Heart left ventricle (tissue), 16 donors: ENCODE measurements at regions not wholly inside any gene's neighbourhood (a gene's known extent, or its start where the extent isn't known, plus 50 kb on each side); places are given as distances from the start of the nearest gene placed in this dataset.

ENCODE experiments used
- ATAC-seq, 4 donors: fragments of 200-7000 bp; cut with Tn5 transposase; one replicate each; pipeline ENCODE4 v1.9.1; 2020 to 2022; ENCODE audit warnings: moderate library complexity in 4 of 4, mild to moderate bottlenecking in 3 of 4, moderate number of reproducible peaks in 1 of 4
- DNase-seq, 5 donors: peaks; one replicate each; pipeline ENCODE4 v3.0.0-alpha.2; 2020
- H3K27ac ChIP-seq, 12 donors: fragments of 200-600 bp; sonication (generic) in 4 of 12; one replicate each; pipeline versions ENCODE4 v1.5.0 to v1.8.0; 2016 to 2022; ENCODE audit warnings: mild to moderate bottlenecking in 2 of 12
- H3K27me3 ChIP-seq, 9 donors: fragments of 200-600 bp; sonication (generic) in 2 of 9; one replicate each; pipeline versions ENCODE4 v1.5.1 to v1.8.0; 2016 to 2022; ENCODE audit warnings: mild to moderate bottlenecking in 3 of 9
- H3K36me3 ChIP-seq, 9 donors: fragments of 200-600 bp; sonication (generic) in 2 of 9; one replicate each; pipeline versions ENCODE4 v1.5.0 to v1.8.0; 2018 to 2022; ENCODE audit warnings: mild to moderate bottlenecking in 2 of 9
- H3K4me1 ChIP-seq, 12 donors: fragments of 200-600 bp; sonication (generic) in 4 of 12; one replicate each; pipeline versions ENCODE4 v1.5.0 to v1.8.0; 2016 to 2022; ENCODE audit warnings: mild to moderate bottlenecking in 3 of 12
- H3K4me3 ChIP-seq, 12 donors: fragments of 200-600 bp; sonication (generic) in 4 of 12; one replicate each; pipeline versions ENCODE4 v1.5.0 to v1.8.0; 2017 to 2022; ENCODE audit warnings: mild to moderate bottlenecking in 9 of 12, moderate library complexity in 4 of 12
- H3K9me3 ChIP-seq, 12 donors: fragments of 200-600 bp; sonication (generic) in 4 of 12; one replicate each; pipeline versions ENCODE4 v1.5.0 to v1.8.0; 2016 to 2022; ENCODE audit warnings: mild to moderate bottlenecking in 1 of 12
- CTCF ChIP-seq, 12 donors: fragments of 200-600 bp; sonication (generic) in 4 of 12; IDR thresholded peaks; one replicate each; pipeline versions ENCODE4 v1.5.0 to v1.8.0; 2018 to 2022; ENCODE audit warnings: antibody characterized with exemption in 12 of 12, mild to moderate bottlenecking in 5 of 12
- POLR2A ChIP-seq, 2 donors: fragments of 450-650 bp; IDR thresholded peaks; one replicate each; pipeline ENCODE4 v1.6.1; 2017; ENCODE audit warnings: antibody characterized with exemption in 2 of 2, mild to moderate bottlenecking in 2 of 2, moderate library complexity in 2 of 2
- WGBS, 4 donors: extraction: QIAGEN DNeasy Blood & Tissue Kit in 2 of 4; methylation state at CpG; one replicate each; pipeline versions ENCODE4 v1.1.5 to v1.1.7; 2013 to 2018; 5-methylcytosine and 5-hydroxymethylcytosine counted together
- intact Hi-C, 10 donors: fragments of 100-400 bp; cut with DNase I; formaldehyde crosslinking; loops; one replicate each; pipeline versions ENCODE4 v1.11.1 to v1.14.2; 2022
- donor health status: ischemic (EF 13 %, LVEDD 7.1; RV severe dilation, severe dysfunction).
- donor health status: healthy with polysubstance abuse.
- donor health status: DM: no; HTN: yes; CAD: no.
- donor health status: DM: no; HTN: no; CAD: no.
- donor health status: ischemic (EF 25% LVEDD 6.9; RV normal size, moderate dysfunction).
- donor health status: ischemic (EF 25% LVEDD 5.7; RV mildly dilated, moderate dysfunction).
- donor health status: healthy.
- donor health status: DM: yes; HTN: yes; CAD: no.
- donor health status: ischemic (EF 35%, LVEDD 5.7; RV mildly dilated, moderate dysfunction).
- donor health status: nonischemic (EF 11% LVEDD 7.7; RV severe dilation, severe dysfunction).
- donor health status: DM: yes; HTN: yes; CAD: no.
- donor health status: PGD.
- donor health status: ischemic (EF 29% LVEDD 5.4; RV normal size, mild dysfunction).
- donor health status: nonischemic (EF 23%, LVEDD 6.1; RV moderate dilation, normal function).

DNA sequence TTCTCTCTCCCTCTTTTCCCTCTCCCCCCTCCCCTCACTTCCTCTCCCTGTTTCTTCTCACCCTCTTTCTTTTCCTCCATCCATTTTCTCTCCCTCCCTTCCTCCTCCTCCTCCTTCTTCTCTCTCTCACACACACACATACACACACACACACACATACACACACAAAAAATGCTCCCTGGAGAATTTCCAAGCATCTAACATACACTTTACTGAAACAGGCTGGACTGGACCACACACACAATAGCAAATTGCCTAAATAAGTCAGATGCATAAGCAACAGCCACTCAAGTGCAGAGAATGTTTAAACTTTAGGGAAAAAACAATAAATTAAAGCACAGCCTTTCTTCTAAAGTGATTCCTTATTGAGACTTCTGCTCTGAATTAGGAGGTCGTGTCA lies 267.7 kb downstream of the FGFR2 start:
- Histone ChIP-seq H3K4me3 (no peak overlapping the region), H3K9me3 (no peaks in the 10 kb centered on the region), H3K36me3 (no peaks in the 10 kb centered on the region), H3K27me3 (peaks cover 0 to 10% (median 0%) of the 10 kb centered on the region in 9 donors), H3K4me1 (no peaks in the 10 kb centered on the region), H3K27ac (no peak overlapping the region)
- WGBS, 4 donors: 52 to 85% (median 57%) methylated on average over 1 of the region's 1 CpG
- DNase-seq (no peak), ATAC-seq (no peak)
- intact Hi-C loops: no loop called here
- no peak for TF ChIP-seq CTCF (IDR thresholded peaks at IDR 0.05)

- WGBS, 4 donors: 76 to 84% (median 82%) methylated on average over 1 of the region's 1 CpG
- no peak for ATAC-seq
- TF ChIP-seq POLR2A (IDR thresholded peaks at IDR 0.05): no peak
- no peak for TF ChIP-seq CTCF (IDR thresholded peaks at IDR 0.05)
Measured at GRCh38 chr10:121332353-121332752, 265.9 kb downstream of the FGFR2 start.

DNA sequence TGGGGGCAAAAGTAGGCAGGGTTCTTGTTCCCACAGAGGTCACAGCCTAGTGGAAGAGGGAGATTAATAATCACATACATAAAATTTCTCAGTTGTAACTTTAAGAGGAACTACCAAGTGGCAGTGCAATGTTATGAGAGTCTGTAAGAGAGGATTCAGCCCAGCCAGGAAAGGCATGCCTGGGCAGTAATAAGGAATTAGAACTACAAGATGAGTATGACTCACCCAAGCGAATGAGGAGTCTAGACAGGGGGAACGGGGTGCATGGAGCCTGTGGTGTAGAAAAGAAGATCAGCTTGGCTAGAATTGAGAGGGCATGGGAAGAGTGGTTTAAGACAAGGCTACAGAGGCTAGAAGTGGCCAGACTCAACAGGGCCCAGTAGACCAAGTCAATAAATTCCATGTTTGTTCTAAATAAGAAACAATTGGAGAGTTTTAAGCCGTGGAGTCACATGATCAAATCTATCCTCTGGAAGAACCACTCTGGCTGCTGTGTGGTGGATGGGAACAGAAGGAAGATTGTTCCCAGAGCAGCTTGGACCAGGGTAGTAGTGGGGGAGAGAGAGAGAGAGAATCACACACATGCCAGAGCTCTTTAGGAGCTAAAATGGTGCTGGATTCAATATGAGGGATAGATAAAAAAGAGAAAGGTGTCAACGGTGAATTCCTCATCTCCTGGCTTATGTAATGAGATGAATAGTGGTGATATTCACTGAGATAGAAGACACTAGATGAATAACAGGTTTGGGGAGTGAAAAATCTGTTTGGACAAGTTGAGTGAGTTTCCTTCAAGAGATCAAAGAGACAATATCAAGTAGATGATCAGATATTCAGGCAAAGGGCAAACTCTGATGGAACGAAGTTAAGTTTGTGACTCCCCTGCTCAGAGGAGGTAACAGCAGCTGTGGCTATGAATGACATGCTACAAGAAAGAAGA lies 265.1 kb downstream of the FGFR2 start:
- Histone ChIP-seq H3K4me3 (no peak overlapping the region), H3K27me3 (peaks cover 0 to 10% (median 0%) of the 10 kb centered on the region in 9 donors), H3K27ac (no peak overlapping the region), H3K36me3 (no peaks in the 10 kb centered on the region), H3K9me3 (no peaks in the 10 kb centered on the region), H3K4me1 (peaks cover 0 to 7% (median 0%) of the 10 kb centered on the region in 12 donors)
- intact Hi-C loops: no loop called here
- ATAC-seq (no peak), DNase-seq (no peak)
- 66 to 78% (median 72%) methylated on average over 5 of the region's 5 CpGs for WGBS, 4 donors
- TF ChIP-seq POLR2A (IDR thresholded peaks at IDR 0.05) (no peak), CTCF (IDR thresholded peaks at IDR 0.05) (no peak)

More at GRCh38 chr10:121332353-121332752, 265.9 kb downstream of the FGFR2 start:
- Histone ChIP-seq H3K4me3 (no peak overlapping the region), H3K4me1 (peaks cover 0 to 3% (median 0%) of the 10 kb centered on the region in 12 donors), H3K27me3 (peaks cover 0 to 10% (median 0%) of the 10 kb centered on the region in 9 donors), H3K36me3 (no peaks in the 10 kb centered on the region), H3K9me3 (no peaks in the 10 kb centered on the region), H3K27ac (no peak overlapping the region)
- no peak for DNase-seq
- intact Hi-C loops: no loop called here

- peaks cover 0 to 12% (median 0%) of the 10 kb centered on the region in 12 donors for H3K4me1 ChIP-seq
- no peak overlapping the region for H3K4me3 ChIP-seq
- DNase-seq (no peak), ATAC-seq (no peak)
- no peak overlapping the region for H3K27ac ChIP-seq
- peaks cover 0 to 6% (median 0%) of the 10 kb centered on the region in 9 donors for H3K27me3 ChIP-seq
- intact Hi-C loops: no loop called here
- H3K9me3 ChIP-seq: no peaks in the 10 kb centered on the region
- no peak for TF ChIP-seq CTCF (IDR thresholded peaks at IDR 0.05)
- TF ChIP-seq POLR2A (IDR thresholded peaks at IDR 0.05): no peak
- 77 to 89% (median 83%) methylated on average over 7 of the region's 7 CpGs for WGBS, 4 donors
- no peaks in the 10 kb centered on the region for H3K36me3 ChIP-seq
Measured at GRCh38 chr10:121335386-121335925, 262.8 kb downstream of the FGFR2 start.
